ENCODE measurements at regions not wholly inside any gene's neighbourhood (a gene's known extent, or its start where the extent isn't known, plus 50 kb on each side); places are given as distances from the start of the nearest gene placed in this dataset.

DNA sequence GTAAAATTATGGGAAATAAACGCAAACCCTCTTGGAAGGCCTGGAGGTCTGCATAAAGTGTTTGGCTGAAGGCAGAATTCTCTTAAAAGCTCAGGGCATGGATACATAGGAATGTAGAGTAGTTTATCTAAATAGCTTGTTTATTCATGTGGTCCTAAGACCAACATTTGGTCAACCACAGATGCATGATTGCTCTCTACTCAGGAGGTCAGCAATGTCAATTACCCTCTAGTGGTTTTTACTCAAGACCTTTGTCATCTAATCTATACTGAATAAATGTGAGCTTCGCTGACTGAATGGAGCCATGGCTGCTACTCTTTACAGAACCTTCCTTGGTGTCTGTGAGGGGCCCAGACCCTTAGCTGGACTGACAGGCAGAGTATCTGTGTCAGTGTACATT lies 139.8 kb downstream of the ATL2 start:
- H3K27ac ChIP-seq (ENCODE audit: insufficient read depth, low read length): no peak overlapping the region
- no peak for TF ChIP-seq EZH2 (IDR thresholded peaks at IDR 0.05; ENCODE audit: low read length, missing control alignments)
- TF ChIP-seq, protein P1, sequence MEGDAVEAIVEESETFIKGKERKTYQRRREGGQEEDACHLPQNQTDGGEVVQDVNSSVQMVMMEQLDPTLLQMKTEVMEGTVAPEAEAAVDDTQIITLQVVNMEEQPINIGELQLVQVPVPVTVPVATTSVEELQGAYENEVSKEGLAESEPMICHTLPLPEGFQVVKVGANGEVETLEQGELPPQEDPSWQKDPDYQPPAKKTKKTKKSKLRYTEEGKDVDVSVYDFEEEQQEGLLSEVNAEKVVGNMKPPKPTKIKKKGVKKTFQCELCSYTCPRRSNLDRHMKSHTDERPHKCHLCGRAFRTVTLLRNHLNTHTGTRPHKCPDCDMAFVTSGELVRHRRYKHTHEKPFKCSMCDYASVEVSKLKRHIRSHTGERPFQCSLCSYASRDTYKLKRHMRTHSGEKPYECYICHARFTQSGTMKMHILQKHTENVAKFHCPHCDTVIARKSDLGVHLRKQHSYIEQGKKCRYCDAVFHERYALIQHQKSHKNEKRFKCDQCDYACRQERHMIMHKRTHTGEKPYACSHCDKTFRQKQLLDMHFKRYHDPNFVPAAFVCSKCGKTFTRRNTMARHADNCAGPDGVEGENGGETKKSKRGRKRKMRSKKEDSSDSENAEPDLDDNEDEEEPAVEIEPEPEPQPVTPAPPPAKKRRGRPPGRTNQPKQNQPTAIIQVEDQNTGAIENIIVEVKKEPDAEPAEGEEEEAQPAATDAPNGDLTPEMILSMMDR (conservative IDR thresholded peaks at IDR 0.05 in 1 of 2, IDR thresholded peaks at IDR 0.05 in 1 of 2; ENCODE audit: low read depth in 1 of 2, low read length in 2 of 2): no peak
- no peaks in the 10 kb centered on the region for H3K79me2 ChIP-seq (ENCODE audit: control insufficient read depth, insufficient read depth, low read length)
- DNase-seq (ENCODE audit: low read depth in 2 of 2): peak in 1 of 2 donors; percentile 18
- no peaks in the 10 kb centered on the region for H3K27me3 ChIP-seq (ENCODE audit: control insufficient read depth, insufficient read depth, low read length)
- H3K9ac ChIP-seq (ENCODE audit: insufficient read depth, low read length): no peak overlapping the region
- peaks cover 2% of the 10 kb centered on the region for H3K4me1 ChIP-seq (ENCODE audit: control insufficient read depth, extremely low read depth, insufficient read depth, low read length)
- H3K4me3 ChIP-seq (replicated peaks in 1 of 4; ENCODE audit: control extremely low read depth in 1 of 4, insufficient read depth in 1 of 4, low read depth in 3 of 4, low read length in 4 of 4): no peak overlapping the region
- H2AFZ ChIP-seq (ENCODE audit: low read length): no peak overlapping the region
- H3K4me2 ChIP-seq (ENCODE audit: extremely low read depth, insufficient read depth, low read length): no peak overlapping the region
- no peaks in the 10 kb centered on the region for H4K20me1 ChIP-seq (ENCODE audit: control insufficient read depth, extremely low read depth, insufficient read depth, low read length)
- no peaks in the 10 kb centered on the region for H3K36me3 ChIP-seq (ENCODE audit: control insufficient read depth, insufficient read depth, low read length)
- no peaks in the 10 kb centered on the region for H3K9me3 ChIP-seq (ENCODE audit: control insufficient read depth, insufficient read depth, low read depth, low read length)

GRCh38 chr2:38233231-38233983 lies 143.7 kb downstream of the ATL2 start:
- peak overlapping the region; percentile 60 for H3K4me2 ChIP-seq (ENCODE audit: extremely low read depth, insufficient read depth, low read length)
- H3K79me2 ChIP-seq (ENCODE audit: control insufficient read depth, insufficient read depth, low read length): no peaks in the 10 kb centered on the region
- no peak for TF ChIP-seq EZH2 (IDR thresholded peaks at IDR 0.05; ENCODE audit: low read length, missing control alignments)
- H3K4me3 ChIP-seq (replicated peaks in 1 of 4; ENCODE audit: control extremely low read depth in 1 of 4, insufficient read depth in 1 of 4, low read depth in 3 of 4, low read length in 4 of 4): peak overlapping the region in 1 of 4 experiments; percentile 26
- peak overlapping the region; percentile 15 for H3K27ac ChIP-seq (ENCODE audit: insufficient read depth, low read length)
- H2AFZ ChIP-seq (ENCODE audit: low read length): no peak overlapping the region
- no peaks in the 10 kb centered on the region for H3K9me3 ChIP-seq (ENCODE audit: control insufficient read depth, insufficient read depth, low read depth, low read length)
- peak; percentile 19 to 83 for DNase-seq (ENCODE audit: low read depth in 2 of 2)
- H3K36me3 ChIP-seq (ENCODE audit: control insufficient read depth, insufficient read depth, low read length): no peaks in the 10 kb centered on the region
- no peak overlapping the region for H3K9ac ChIP-seq (ENCODE audit: insufficient read depth, low read length)
- H3K4me1 ChIP-seq (ENCODE audit: control insufficient read depth, extremely low read depth, insufficient read depth, low read length): peaks cover 2% of the 10 kb centered on the region
- H3K27me3 ChIP-seq (ENCODE audit: control insufficient read depth, insufficient read depth, low read length): no peaks in the 10 kb centered on the region
- no peaks in the 10 kb centered on the region for H4K20me1 ChIP-seq (ENCODE audit: control insufficient read depth, extremely low read depth, insufficient read depth, low read length)

DNA sequence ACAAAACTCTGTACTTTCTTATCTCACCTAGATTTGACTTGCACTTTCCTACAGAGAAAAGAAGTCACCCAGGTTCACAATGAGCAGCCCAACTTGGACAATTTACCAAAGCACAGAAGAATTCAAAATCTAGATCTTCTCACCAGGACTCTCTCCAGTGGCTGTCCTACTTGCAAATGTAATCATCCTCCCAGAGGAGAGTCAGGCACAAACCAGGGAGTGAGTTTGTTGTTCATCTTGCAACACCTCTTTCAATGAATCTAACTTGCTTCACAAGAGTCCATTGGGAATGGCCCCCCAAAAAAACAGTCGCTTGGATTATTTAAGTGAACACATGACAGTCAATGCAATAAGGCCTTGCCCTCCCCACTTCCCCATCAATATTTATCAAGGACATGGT lies 144.6 kb downstream of the ATL2 start:
- Histone ChIP-seq H3K27me3 (ENCODE audit: control insufficient read depth, insufficient read depth, low read length) (no peaks in the 10 kb centered on the region), H3K4me3 (replicated peaks in 1 of 4; ENCODE audit: control extremely low read depth in 1 of 4, insufficient read depth in 1 of 4, low read depth in 3 of 4, low read length in 4 of 4) (no peak overlapping the region), H3K9me3 (ENCODE audit: control insufficient read depth, insufficient read depth, low read depth, low read length) (no peaks in the 10 kb centered on the region), H3K4me1 (ENCODE audit: control insufficient read depth, extremely low read depth, insufficient read depth, low read length) (peaks cover 2% of the 10 kb centered on the region), H3K79me2 (ENCODE audit: control insufficient read depth, insufficient read depth, low read length) (no peaks in the 10 kb centered on the region), H3K27ac (ENCODE audit: insufficient read depth, low read length) (no peak overlapping the region), H3K4me2 (ENCODE audit: extremely low read depth, insufficient read depth, low read length) (no peak overlapping the region), H3K36me3 (ENCODE audit: control insufficient read depth, insufficient read depth, low read length) (no peaks in the 10 kb centered on the region), H2AFZ (ENCODE audit: low read length) (no peak overlapping the region), H3K9ac (ENCODE audit: insufficient read depth, low read length) (no peak overlapping the region), H4K20me1 (ENCODE audit: control insufficient read depth, extremely low read depth, insufficient read depth, low read length) (no peaks in the 10 kb centered on the region)
- DNase-seq (ENCODE audit: low read depth in 2 of 2): no peak
- TF ChIP-seq, protein P1 (conservative IDR thresholded peaks at IDR 0.05 in 1 of 2, IDR thresholded peaks at IDR 0.05 in 1 of 2; ENCODE audit: low read depth in 1 of 2, low read length in 2 of 2): no peak
